ENCODE measurements at regions not wholly inside any gene's neighbourhood (a gene's known extent, or its start where the extent isn't known, plus 50 kb on each side); places are given as distances from the start of the nearest gene placed in this dataset.

DNA sequence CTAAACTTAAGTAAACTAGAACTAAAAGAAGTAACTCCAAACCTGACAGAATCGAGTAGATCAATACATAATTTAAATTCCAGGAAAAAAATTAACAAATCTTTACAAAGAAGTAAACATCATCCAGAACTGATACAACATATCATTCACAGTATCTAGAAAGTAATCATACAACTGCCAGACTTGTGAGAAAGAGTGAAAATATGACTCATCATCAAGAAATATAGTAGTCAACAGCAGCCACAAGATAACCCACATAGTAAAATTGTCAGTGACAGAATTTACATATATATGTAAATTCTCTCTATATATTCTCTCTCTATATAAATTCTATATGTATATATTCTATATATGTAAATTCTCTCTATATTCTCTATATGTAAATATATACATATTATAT, 242.8 kb upstream of the RGS17 start:
- TF ChIP-seq FOXP2 (optimal IDR thresholded peaks at IDR 0.05; ENCODE audit: borderline replicate concordance, extremely low read depth, extremely low read length, insufficient read depth) = no peak
- no peak for TF ChIP-seq SIN3A (IDR thresholded peaks at IDR 0.05; ENCODE audit: borderline replicate concordance, insufficient read depth, low read length)
- TF ChIP-seq POLR2AphosphoS5 (IDR thresholded peaks at IDR 0.05; ENCODE audit: low read depth, low read length) = no peak
- no peak for TF ChIP-seq TAF1 (IDR thresholded peaks at IDR 0.05; ENCODE audit: borderline replicate concordance, insufficient read depth, low read length)
- TF ChIP-seq, protein P1, sequence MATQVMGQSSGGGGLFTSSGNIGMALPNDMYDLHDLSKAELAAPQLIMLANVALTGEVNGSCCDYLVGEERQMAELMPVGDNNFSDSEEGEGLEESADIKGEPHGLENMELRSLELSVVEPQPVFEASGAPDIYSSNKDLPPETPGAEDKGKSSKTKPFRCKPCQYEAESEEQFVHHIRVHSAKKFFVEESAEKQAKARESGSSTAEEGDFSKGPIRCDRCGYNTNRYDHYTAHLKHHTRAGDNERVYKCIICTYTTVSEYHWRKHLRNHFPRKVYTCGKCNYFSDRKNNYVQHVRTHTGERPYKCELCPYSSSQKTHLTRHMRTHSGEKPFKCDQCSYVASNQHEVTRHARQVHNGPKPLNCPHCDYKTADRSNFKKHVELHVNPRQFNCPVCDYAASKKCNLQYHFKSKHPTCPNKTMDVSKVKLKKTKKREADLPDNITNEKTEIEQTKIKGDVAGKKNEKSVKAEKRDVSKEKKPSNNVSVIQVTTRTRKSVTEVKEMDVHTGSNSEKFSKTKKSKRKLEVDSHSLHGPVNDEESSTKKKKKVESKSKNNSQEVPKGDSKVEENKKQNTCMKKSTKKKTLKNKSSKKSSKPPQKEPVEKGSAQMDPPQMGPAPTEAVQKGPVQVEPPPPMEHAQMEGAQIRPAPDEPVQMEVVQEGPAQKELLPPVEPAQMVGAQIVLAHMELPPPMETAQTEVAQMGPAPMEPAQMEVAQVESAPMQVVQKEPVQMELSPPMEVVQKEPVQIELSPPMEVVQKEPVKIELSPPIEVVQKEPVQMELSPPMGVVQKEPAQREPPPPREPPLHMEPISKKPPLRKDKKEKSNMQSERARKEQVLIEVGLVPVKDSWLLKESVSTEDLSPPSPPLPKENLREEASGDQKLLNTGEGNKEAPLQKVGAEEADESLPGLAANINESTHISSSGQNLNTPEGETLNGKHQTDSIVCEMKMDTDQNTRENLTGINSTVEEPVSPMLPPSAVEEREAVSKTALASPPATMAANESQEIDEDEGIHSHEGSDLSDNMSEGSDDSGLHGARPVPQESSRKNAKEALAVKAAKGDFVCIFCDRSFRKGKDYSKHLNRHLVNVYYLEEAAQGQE (IDR thresholded peaks at IDR 0.05; ENCODE audit: insufficient read depth in 1 of 2, low read depth in 2 of 2, low read length in 2 of 2) = no peak

DNA sequence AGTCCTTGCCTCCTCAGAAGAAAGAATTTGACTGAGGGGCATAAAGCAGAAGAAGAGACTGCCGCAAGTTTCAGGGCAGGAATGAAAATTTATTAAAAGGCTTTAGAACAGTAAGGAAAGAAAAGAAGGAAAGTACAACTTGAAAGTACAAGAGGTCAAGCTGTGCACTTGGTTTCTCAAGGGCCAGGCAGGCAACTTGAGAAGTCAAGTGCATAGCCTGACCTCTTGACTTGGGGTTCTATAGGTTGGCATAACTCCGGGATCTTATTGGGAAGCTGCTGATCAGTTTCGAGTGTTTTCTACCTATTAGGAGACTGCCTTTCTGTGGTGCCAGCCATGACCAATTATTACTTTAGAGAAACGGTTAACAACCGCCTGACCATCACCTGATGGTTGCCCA, 237.0 kb upstream of the RGS17 start:
- TF ChIP-seq FOXP2 (optimal IDR thresholded peaks at IDR 0.05; ENCODE audit: borderline replicate concordance, extremely low read depth, extremely low read length, insufficient read depth) (no peak), POLR2AphosphoS5 (IDR thresholded peaks at IDR 0.05; ENCODE audit: low read depth, low read length) (no peak), TAF1 (IDR thresholded peaks at IDR 0.05; ENCODE audit: borderline replicate concordance, insufficient read depth, low read length) (no peak), SIN3A (IDR thresholded peaks at IDR 0.05; ENCODE audit: borderline replicate concordance, insufficient read depth, low read length) (no peak)
- TF ChIP-seq, protein P1 (IDR thresholded peaks at IDR 0.05; ENCODE audit: insufficient read depth in 1 of 2, low read depth in 2 of 2, low read length in 2 of 2) = no peak

DNA sequence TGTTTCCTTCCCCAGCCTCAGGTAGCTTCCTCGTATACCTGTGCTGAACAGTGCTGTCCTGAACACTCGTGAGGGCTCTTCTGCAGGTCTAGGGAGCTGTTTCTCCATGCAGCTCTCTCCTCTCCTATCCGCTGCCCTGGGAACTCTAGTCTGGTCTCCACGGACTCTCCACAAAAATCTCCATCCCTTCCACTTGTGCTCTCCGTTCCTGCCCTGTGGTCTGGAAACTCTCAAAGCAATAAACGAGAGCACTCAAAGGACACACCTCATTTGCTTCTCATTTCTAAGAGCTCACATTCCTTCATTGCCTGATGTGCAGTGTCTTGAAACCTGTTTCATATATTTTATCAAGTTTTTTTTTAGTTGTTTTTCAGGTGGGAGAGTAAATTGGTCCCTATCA, 235.9 kb upstream of the RGS17 start:
- TF ChIP-seq, protein P1 (IDR thresholded peaks at IDR 0.05; ENCODE audit: insufficient read depth in 1 of 2, low read depth in 2 of 2, low read length in 2 of 2) = no peak
- TF ChIP-seq SIN3A (IDR thresholded peaks at IDR 0.05; ENCODE audit: borderline replicate concordance, insufficient read depth, low read length) = no peak
- no peak for TF ChIP-seq FOXP2 (optimal IDR thresholded peaks at IDR 0.05; ENCODE audit: borderline replicate concordance, extremely low read depth, extremely low read length, insufficient read depth)
- TF ChIP-seq POLR2AphosphoS5 (IDR thresholded peaks at IDR 0.05; ENCODE audit: low read depth, low read length) = no peak
- no peak for TF ChIP-seq TAF1 (IDR thresholded peaks at IDR 0.05; ENCODE audit: borderline replicate concordance, insufficient read depth, low read length)

DNA sequence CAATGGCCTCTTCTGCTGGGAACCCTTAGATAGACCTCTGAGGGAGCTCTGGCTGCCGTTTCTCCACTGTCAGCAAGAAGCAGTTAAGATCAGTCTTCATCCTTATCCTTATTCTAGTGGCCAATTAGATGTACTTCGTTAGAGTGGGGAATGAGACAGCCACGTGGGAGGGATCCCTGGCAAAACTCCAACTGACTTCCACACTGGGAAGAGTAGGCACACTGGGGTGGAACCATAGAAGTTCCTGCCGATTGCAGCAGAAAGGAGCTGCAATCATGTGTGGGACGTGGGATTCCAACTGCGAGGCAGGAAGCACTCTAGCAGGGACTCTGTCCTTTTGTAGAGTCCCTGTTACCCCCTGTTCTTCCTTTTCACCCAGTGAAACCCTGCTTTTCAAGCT, 226.3 kb upstream of the RGS17 start:
- TF ChIP-seq POLR2AphosphoS5 (IDR thresholded peaks at IDR 0.05; ENCODE audit: low read depth, low read length) = no peak
- no peak for TF ChIP-seq FOXP2 (optimal IDR thresholded peaks at IDR 0.05; ENCODE audit: borderline replicate concordance, extremely low read depth, extremely low read length, insufficient read depth)
- no peak for TF ChIP-seq SIN3A (IDR thresholded peaks at IDR 0.05; ENCODE audit: borderline replicate concordance, insufficient read depth, low read length)
- TF ChIP-seq, protein P1 (IDR thresholded peaks at IDR 0.05; ENCODE audit: insufficient read depth in 1 of 2, low read depth in 2 of 2, low read length in 2 of 2) = no peak
- TF ChIP-seq TAF1 (IDR thresholded peaks at IDR 0.05; ENCODE audit: borderline replicate concordance, insufficient read depth, low read length) = no peak

DNA sequence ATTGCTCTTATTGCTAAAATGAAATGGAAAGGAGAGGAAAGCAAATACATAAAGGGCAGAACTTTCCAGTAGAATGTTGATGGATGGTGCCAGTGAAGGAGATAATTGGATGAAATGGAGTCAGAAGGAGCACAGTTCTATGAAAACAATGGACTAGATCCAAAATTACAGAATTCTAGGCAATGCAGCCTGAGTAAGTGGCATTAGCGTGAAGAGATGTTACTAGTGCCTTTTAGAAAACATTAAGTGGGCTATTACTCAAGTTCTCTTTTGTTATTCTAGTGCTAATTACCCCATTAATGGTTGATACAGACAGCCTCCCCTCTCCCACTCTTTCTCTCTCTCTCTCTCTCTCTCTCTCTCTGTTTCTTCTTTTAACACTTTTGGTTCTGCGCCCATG, 209.5 kb upstream of the RGS17 start:
- no peak for TF ChIP-seq FOXP2 (optimal IDR thresholded peaks at IDR 0.05; ENCODE audit: borderline replicate concordance, extremely low read depth, extremely low read length, insufficient read depth)
- TF ChIP-seq, protein P1 (IDR thresholded peaks at IDR 0.05; ENCODE audit: insufficient read depth in 1 of 2, low read depth in 2 of 2, low read length in 2 of 2) = no peak
- no peak for TF ChIP-seq SIN3A (IDR thresholded peaks at IDR 0.05; ENCODE audit: borderline replicate concordance, insufficient read depth, low read length)
- no peak for TF ChIP-seq POLR2AphosphoS5 (IDR thresholded peaks at IDR 0.05; ENCODE audit: low read depth, low read length)
- TF ChIP-seq TAF1 (IDR thresholded peaks at IDR 0.05; ENCODE audit: borderline replicate concordance, insufficient read depth, low read length) = no peak

All from PFSK-1 (cell line).